Hepatocyte (in vitro differentiated cells): ENCODE measurements at regions not wholly inside any gene's neighbourhood (a gene's known extent, or its start where the extent isn't known, plus 50 kb on each side); places are given as distances from the start of the nearest gene placed in this dataset.
A peak's percentile ranks its signal among the peaks of the same experiment; 100 is the strongest.

Experiments
- DNase-seq: peaks from one replicate; pipeline ENCODE4 v3.0.0-alpha.2; 2016; ENCODE audit warnings: low spot score
- H2AFZ ChIP-seq: fragments of 200-600 bp; sonication (generic); 2 replicates; pipeline ENCODE4 v1.6.0; 2016; ENCODE audit warnings: antibody characterized with exemption, mild to moderate bottlenecking
- H3K27ac ChIP-seq: fragments of 200-600 bp; sonication (generic); 2 replicates; pipeline ENCODE4 v1.5.1; 2016; ENCODE audit warnings: mild to moderate bottlenecking
- H3K27me3 ChIP-seq: fragments of 200-600 bp; sonication (generic); 2 replicates; pipeline ENCODE4 v1.6.1; 2016
- H3K36me3 ChIP-seq: fragments of 200-600 bp; sonication (generic); replicated peaks from 2 replicates; pipeline ENCODE4 v1.5.1; 2016; ENCODE audit warnings: low read depth; ENCODE audit not compliant: insufficient read depth
- H3K4me1 ChIP-seq: fragments of 200-600 bp; sonication (generic); 2 replicates; pipeline ENCODE4 v1.5.1; 2016; ENCODE audit warnings: mild to moderate bottlenecking, moderate library complexity; ENCODE audit not compliant: insufficient read depth
- H3K4me2 ChIP-seq: fragments of 200-600 bp; sonication (generic); 2 replicates; pipeline ENCODE4 v1.6.0; 2016
- H3K4me3 ChIP-seq: fragments of 200-600 bp; sonication (generic); 2 replicates; pipeline ENCODE4 v1.5.1; 2016; ENCODE audit warnings: mild to moderate bottlenecking
- H3K79me2 ChIP-seq: fragments of 200-600 bp; sonication (generic); 2 replicates; pipeline ENCODE4 v1.6.0; 2017; ENCODE audit warnings: mild to moderate bottlenecking
- H3K9me2 ChIP-seq: fragments of 200-600 bp; sonication (generic); replicated peaks from 2 replicates; pipeline ENCODE4 v1.6.0; 2017; ENCODE audit warnings: mild to moderate bottlenecking; ENCODE audit not compliant: insufficient read depth
- H3K9me3 ChIP-seq: fragments of 200-600 bp; sonication (generic); 2 replicates; pipeline ENCODE4 v1.5.1; 2016; ENCODE audit warnings: low read depth, mild to moderate bottlenecking
- H4K20me1 ChIP-seq: fragments of 200-600 bp; sonication (generic); 2 replicates; pipeline ENCODE4 v1.6.0; 2016; ENCODE audit warnings: mild to moderate bottlenecking; ENCODE audit not compliant: insufficient read depth, poor library complexity, severe bottlenecking
- EZH2 ChIP-seq: fragments of 200-600 bp; sonication (generic); IDR thresholded peaks from 2 replicates; pipeline ENCODE4 v1.6.1; 2016; ENCODE audit warnings: antibody characterized with exemption, mild to moderate bottlenecking, borderline replicate concordance
- EZH2phosphoT487 ChIP-seq: fragments of 200-600 bp; sonication (generic); IDR thresholded peaks from one replicate; pipeline ENCODE4 v1.6.1; 2018; ENCODE audit warnings: antibody characterized with exemption, mild to moderate bottlenecking, low read depth, moderate library complexity; ENCODE audit not compliant: unreplicated experiment, severe bottlenecking
- WGBS: methylation state at CpG from one replicate; pipeline ENCODE4 v1.1.6; 2016; ENCODE audit warnings: low lambda C conversion rate; ENCODE audit errors: missing lambda C conversion rate; 5-methylcytosine and 5-hydroxymethylcytosine counted together
- TF ChIP-seq, protein P1 (sequence below): fragments of 200-600 bp; sonication (generic); IDR thresholded peaks from 2 replicates; pipeline ENCODE4 v1.5.1; 2016; ENCODE audit warnings: antibody characterized with exemption, mild to moderate bottlenecking; ENCODE audit not compliant: poor library complexity

DNA sequence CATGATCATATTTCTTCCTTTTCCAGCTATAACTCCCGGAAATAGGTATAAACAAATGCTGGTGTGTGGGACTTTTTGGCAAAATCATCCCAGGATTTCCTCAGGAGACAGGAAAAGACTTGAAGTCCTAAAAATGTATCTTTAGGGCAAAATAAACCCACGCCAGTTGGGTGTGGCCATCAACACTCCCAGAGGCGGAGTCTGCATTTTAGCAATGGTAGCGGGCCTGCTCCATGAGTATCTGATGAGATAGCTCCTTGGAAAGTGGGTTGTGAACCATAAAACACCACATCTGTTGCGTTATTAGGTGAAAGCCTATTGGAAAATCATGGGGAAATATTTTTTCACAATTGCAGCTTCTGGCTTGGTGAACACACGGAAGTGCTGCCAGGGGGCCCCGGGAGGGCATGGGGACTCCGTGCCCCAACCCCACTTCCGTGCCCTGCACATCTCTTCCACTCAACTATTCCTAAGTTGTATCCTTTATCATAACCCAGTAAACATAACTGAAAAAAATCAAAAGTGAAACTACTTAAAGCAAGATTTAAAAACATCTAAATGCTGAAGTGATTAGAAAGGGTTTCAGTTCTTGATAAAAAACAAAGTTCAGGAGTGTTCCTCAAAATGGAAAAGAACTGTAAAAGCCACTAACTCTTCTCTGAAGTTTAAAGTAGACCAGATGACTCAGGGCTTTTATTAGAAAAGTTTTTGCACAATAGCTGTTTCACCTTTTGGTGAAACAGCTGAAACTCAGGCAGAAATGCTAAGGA lies 111.2 kb downstream of the LRRC70 start:
- Histone ChIP-seq H3K4me3 (no peak overlapping the region), H4K20me1 (no peaks in the 10 kb centered on the region), H3K79me2 (no peaks in the 10 kb centered on the region), H3K36me3 (no peaks in the 10 kb centered on the region), H3K9me2 (no peaks in the 10 kb centered on the region), H3K4me2 (no peak overlapping the region), H3K27ac (no peak overlapping the region), H3K9me3 (no peaks in the 10 kb centered on the region), H2AFZ (peak overlapping the region; percentile 14), H3K27me3 (no peaks in the 10 kb centered on the region), H3K4me1 (no peaks in the 10 kb centered on the region)
- WGBS: 89% methylated on average over 9 of the region's 9 CpGs
- TF ChIP-seq EZH2 (no peak), EZH2phosphoT487 (no peak)
- TF ChIP-seq, protein P1, sequence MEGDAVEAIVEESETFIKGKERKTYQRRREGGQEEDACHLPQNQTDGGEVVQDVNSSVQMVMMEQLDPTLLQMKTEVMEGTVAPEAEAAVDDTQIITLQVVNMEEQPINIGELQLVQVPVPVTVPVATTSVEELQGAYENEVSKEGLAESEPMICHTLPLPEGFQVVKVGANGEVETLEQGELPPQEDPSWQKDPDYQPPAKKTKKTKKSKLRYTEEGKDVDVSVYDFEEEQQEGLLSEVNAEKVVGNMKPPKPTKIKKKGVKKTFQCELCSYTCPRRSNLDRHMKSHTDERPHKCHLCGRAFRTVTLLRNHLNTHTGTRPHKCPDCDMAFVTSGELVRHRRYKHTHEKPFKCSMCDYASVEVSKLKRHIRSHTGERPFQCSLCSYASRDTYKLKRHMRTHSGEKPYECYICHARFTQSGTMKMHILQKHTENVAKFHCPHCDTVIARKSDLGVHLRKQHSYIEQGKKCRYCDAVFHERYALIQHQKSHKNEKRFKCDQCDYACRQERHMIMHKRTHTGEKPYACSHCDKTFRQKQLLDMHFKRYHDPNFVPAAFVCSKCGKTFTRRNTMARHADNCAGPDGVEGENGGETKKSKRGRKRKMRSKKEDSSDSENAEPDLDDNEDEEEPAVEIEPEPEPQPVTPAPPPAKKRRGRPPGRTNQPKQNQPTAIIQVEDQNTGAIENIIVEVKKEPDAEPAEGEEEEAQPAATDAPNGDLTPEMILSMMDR: no peak
- no peak for DNase-seq

DNA sequence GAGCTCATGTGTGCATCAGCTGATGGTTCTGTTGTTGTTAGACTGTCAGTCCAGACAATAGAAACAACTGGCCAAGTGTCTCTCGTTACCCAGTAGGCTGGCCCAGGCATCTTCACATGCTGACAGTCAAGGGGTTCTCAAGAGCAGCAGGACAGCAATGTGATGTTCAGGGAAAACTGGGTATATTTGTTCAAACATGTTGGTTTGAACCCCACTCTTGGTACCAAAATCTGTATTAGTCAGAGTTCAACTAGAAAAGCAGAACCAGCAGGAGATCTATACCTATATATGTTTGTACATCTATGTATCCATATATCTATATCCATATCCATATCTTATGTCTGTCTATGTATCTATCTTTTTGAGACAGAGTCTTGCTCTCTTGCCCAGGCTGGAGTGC lies 108.1 kb downstream of the LRRC70 start:
- Histone ChIP-seq H3K9me2 (no peaks in the 10 kb centered on the region), H3K9me3 (no peaks in the 10 kb centered on the region), H3K4me2 (no peak overlapping the region), H3K4me1 (no peaks in the 10 kb centered on the region), H3K36me3 (no peaks in the 10 kb centered on the region), H2AFZ (no peak overlapping the region), H4K20me1 (no peaks in the 10 kb centered on the region), H3K27ac (no peak overlapping the region), H3K79me2 (no peaks in the 10 kb centered on the region), H3K27me3 (no peaks in the 10 kb centered on the region), H3K4me3 (no peak overlapping the region)
- WGBS: 88% methylated on average over 1 of the region's 1 CpG
- no peak for DNase-seq
- TF ChIP-seq, protein P1: no peak
- TF ChIP-seq EZH2: no peak
- TF ChIP-seq EZH2phosphoT487: no peak

DNA sequence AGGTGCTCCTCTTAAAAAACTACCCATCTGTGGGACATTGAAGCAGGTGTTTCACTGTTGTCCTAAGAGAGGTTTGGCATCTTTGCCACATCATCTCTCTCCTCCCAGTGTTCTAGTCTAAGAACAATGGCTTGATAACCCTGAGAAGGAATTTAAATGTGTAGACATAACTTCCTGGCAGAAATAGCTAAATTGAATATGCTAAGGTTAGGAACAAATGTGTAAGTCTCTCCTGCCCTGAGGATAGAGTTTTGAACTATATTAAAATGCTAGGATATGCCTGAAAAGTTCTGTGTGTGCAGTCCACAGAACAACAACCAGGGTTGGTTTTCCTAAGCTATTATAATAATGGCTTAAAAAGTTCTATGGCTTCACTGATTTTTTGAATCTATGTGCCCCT lies 106.6 kb downstream of the LRRC70 start:
- no peak for DNase-seq
- Histone ChIP-seq H3K36me3 (no peaks in the 10 kb centered on the region), H3K4me2 (no peak overlapping the region), H4K20me1 (no peaks in the 10 kb centered on the region), H3K79me2 (no peaks in the 10 kb centered on the region), H3K27me3 (no peaks in the 10 kb centered on the region), H3K27ac (no peak overlapping the region), H2AFZ (no peak overlapping the region), H3K9me3 (no peaks in the 10 kb centered on the region), H3K4me1 (no peaks in the 10 kb centered on the region), H3K4me3 (no peak overlapping the region), H3K9me2 (no peaks in the 10 kb centered on the region)
- no peak for TF ChIP-seq EZH2
- TF ChIP-seq, protein P1: no peak
- TF ChIP-seq EZH2phosphoT487: no peak
